Right forelimb (tissue), 1 donor: ENCODE measurements at regions not wholly inside any gene's neighbourhood (a gene's known extent, or its start where the extent isn't known, plus 50 kb on each side); places are given as distances from the start of the nearest gene placed in this dataset.
"Not testable (repeated sequence)": the region's sequence is repeated elsewhere in the genome, so short reads cannot be mapped to it uniquely, and the experiment has no call there.

ENCODE experiments used
- DNase-seq: peaks from one replicate; pipeline ENCODE4 v3.0.0-alpha.2; 2018

- no peak for DNase-seq
Measured at GRCh38 chr11:115607621-115608221, 103.5 kb upstream of the CADM1 start.

GRCh38 chr11:115606498-115607220, 102.4 kb upstream of the CADM1 start:
- DNase-seq: no peak

GRCh38 chr11:115605871-115606497, 101.8 kb upstream of the CADM1 start:
- no peak for DNase-seq

GRCh38 chr11:115605397-115605796, 101.2 kb upstream of the CADM1 start:
- DNase-seq: not testable (repeated sequence)

GRCh38 chr11:115599125-115599524, 94.9 kb upstream of the CADM1 start:
- DNase-seq: no peak

GRCh38 chr11:115598257-115598901, 94.2 kb upstream of the CADM1 start:
- no peak for DNase-seq

GRCh38 chr11:115591380-115591779, 87.2 kb upstream of the CADM1 start:
- DNase-seq: no peak

- DNase-seq: no peak
Measured at GRCh38 chr11:115590254-115590653, 86.0 kb upstream of the CADM1 start.

- DNase-seq: no peak
Measured at GRCh38 chr11:115587718-115588342, 83.6 kb upstream of the CADM1 start.

GRCh38 chr11:115585361-115586024, 81.3 kb upstream of the CADM1 start:
- DNase-seq: no peak

GRCh38 chr11:115581871-115582639, 77.8 kb upstream of the CADM1 start:
- DNase-seq: no peak

GRCh38 chr11:115580927-115581680, 76.9 kb upstream of the CADM1 start:
- DNase-seq: peak; percentile 50

- no peak for DNase-seq
Measured at GRCh38 chr11:115580416-115580815, 76.2 kb upstream of the CADM1 start.

- DNase-seq: no peak
Measured at GRCh38 chr11:115579181-115579825, 75.1 kb upstream of the CADM1 start.

- DNase-seq: no peak
Measured at GRCh38 chr11:115578275-115578674, 74.1 kb upstream of the CADM1 start.

GRCh38 chr11:115577701-115578100, 73.5 kb upstream of the CADM1 start:
- no peak for DNase-seq

- no peak for DNase-seq
Measured at GRCh38 chr11:115576606-115577380, 72.6 kb upstream of the CADM1 start.

GRCh38 chr11:115572551-115572950, 68.3 kb upstream of the CADM1 start:
- DNase-seq: no peak

- no peak for DNase-seq
Measured at GRCh38 chr11:115566180-115566764, 62.1 kb upstream of the CADM1 start.
